Brain microvascular endothelial cell (primary cell): ENCODE measurements at regions not wholly inside any gene's neighbourhood (a gene's known extent, or its start where the extent isn't known, plus 50 kb on each side); places are given as distances from the start of the nearest gene placed in this dataset.

Experiments
- DNase-seq: peaks from one replicate; pipeline ENCODE4 v3.0.0-alpha.2; 2020
- H3K27ac ChIP-seq: fragments of 250-450 bp; sonication (Bioruptor Pico); 2 replicates; pipeline ENCODE4 v1.5.1; 2020; ENCODE audit warnings: mild to moderate bottlenecking, moderate library complexity
- H3K27me3 ChIP-seq: fragments of 250-450 bp; sonication (Bioruptor Pico); replicated peaks from 2 replicates; pipeline ENCODE4 v1.5.1; 2020; ENCODE audit warnings: mild to moderate bottlenecking
- H3K36me3 ChIP-seq: fragments of 250-450 bp; sonication (Bioruptor Pico); replicated peaks from 2 replicates; pipeline ENCODE4 v1.5.1; 2020; ENCODE audit warnings: mild to moderate bottlenecking
- H3K4me3 ChIP-seq: 2 replicates; pipeline ENCODE4 v1.5.1; 2011; ENCODE audit warnings: low read depth, mild to moderate bottlenecking, control low read depth, low read length, moderate library complexity
- in situ Hi-C: cut with HindIII; loops from 2 replicates; pipeline ENCODE4 v1.10.0; 2017; ENCODE audit warnings: low sequenced_read_pairs, low pct_ligation_motif_present
- TF ChIP-seq, protein P1 (sequence below): IDR thresholded peaks from 2 replicates; pipeline ENCODE4 v1.5.1; 2011; ENCODE audit warnings: low read depth, mild to moderate bottlenecking, moderate library complexity, low read length, control low read depth, inconsistent platforms; ENCODE audit errors: missing control alignments

DNA sequence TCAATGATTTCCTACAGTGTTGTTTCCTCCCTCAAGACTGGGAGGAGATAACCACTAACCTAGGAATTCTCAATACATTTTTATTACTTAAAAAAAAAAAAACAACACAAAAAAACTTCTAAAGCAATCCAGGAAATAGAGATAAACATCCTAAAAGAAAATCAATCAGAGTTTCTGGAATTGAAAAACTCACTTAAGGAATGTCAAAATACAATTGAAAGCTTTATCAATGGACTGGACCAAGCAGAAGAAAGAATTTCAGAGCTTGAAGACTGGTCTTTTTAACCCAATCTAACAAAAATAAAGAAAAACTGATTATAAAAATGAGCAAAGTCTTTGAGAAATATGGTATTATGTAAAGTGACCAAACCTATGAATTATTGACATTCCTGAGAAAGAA is 394.1 kb downstream of the XPNPEP1 start:
- DNase-seq, result no peak
- TF ChIP-seq, protein P1, sequence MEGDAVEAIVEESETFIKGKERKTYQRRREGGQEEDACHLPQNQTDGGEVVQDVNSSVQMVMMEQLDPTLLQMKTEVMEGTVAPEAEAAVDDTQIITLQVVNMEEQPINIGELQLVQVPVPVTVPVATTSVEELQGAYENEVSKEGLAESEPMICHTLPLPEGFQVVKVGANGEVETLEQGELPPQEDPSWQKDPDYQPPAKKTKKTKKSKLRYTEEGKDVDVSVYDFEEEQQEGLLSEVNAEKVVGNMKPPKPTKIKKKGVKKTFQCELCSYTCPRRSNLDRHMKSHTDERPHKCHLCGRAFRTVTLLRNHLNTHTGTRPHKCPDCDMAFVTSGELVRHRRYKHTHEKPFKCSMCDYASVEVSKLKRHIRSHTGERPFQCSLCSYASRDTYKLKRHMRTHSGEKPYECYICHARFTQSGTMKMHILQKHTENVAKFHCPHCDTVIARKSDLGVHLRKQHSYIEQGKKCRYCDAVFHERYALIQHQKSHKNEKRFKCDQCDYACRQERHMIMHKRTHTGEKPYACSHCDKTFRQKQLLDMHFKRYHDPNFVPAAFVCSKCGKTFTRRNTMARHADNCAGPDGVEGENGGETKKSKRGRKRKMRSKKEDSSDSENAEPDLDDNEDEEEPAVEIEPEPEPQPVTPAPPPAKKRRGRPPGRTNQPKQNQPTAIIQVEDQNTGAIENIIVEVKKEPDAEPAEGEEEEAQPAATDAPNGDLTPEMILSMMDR, result no peak
- H3K4me3 ChIP-seq, result no peak overlapping the region
- H3K27ac ChIP-seq, result no peak overlapping the region
- H3K27me3 ChIP-seq, result no peaks in the 10 kb centered on the region
- no peaks in the 10 kb centered on the region for H3K36me3 ChIP-seq
- in situ Hi-C loops, result no loop called here

DNA sequence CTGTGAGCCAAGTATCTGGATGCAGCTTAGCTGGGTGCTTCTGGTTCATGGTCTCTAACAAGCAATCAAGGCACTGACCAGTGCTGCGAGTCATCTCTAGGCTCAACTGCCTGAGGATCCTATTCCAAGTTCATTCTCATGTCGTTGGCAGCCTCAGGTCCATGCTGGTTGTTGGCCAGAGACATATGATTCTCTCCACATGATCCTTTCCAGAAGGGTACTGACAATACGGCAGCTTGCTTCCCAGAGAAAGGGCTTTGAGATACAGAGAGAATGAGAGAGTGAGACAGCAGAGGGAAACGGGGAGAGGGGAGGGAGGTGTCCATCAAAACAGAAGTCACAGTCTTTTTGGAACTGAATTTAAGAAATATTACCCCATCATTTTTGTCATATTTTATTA is 405.6 kb downstream of the XPNPEP1 start:
- H3K4me3 ChIP-seq, result no peak overlapping the region
- no peaks in the 10 kb centered on the region for H3K36me3 ChIP-seq
- H3K27me3 ChIP-seq, result no peaks in the 10 kb centered on the region
- H3K27ac ChIP-seq, result no peak overlapping the region
- in situ Hi-C loops, result no loop called here
- TF ChIP-seq, protein P1, result no peak
- DNase-seq, result no peak

DNA sequence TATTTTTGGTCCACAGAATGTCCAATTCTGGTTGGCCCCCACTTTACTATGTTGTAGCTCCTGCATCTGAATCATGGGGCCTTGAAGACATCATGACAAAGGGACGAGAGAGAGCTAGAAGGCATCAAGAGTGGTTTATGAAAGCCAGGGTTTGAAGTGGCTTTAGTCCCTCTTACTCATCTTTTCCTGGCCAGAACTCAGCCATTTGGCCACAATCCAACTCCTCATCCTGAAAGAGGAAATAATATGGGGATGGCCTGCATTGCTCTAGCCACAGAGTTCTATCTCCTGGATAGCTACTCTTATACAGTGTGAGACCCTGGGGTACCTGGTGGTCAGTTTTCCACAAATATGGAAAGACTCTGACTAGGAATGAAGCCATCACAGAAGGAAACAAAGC is 418.9 kb downstream of the XPNPEP1 start:
- H3K36me3 ChIP-seq, result no peaks in the 10 kb centered on the region
- H3K27ac ChIP-seq, result no peak overlapping the region
- no peak overlapping the region for H3K4me3 ChIP-seq
- in situ Hi-C loops, result no loop called here
- TF ChIP-seq, protein P1, result no peak
- DNase-seq, result no peak
- H3K27me3 ChIP-seq, result no peaks in the 10 kb centered on the region

DNA sequence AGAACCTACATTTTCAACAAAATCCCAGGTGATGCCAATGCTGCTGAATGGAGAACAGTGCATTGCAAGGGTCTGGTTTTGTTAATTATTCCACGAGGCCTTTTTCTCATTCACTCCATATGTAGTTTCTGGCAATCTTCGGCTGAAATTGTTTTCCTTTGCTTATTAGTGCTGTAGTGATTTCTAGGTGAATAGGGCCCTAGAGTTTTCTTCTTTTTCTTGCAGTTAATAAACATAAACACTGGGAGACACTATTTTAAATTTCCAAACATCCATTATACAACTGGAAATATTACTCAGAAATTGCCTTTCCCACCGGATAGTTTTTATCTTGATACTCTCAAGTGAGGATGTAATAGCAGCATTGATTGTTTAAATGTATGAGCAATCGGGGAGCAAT is 435.6 kb downstream of the XPNPEP1 start:
- in situ Hi-C loops, result no loop called here
- Histone ChIP-seq H3K36me3 (no peaks in the 10 kb centered on the region), H3K27me3 (no peaks in the 10 kb centered on the region), H3K4me3 (no peak overlapping the region), H3K27ac (no peak overlapping the region)
- DNase-seq, result no peak
- TF ChIP-seq, protein P1, result no peak

DNA sequence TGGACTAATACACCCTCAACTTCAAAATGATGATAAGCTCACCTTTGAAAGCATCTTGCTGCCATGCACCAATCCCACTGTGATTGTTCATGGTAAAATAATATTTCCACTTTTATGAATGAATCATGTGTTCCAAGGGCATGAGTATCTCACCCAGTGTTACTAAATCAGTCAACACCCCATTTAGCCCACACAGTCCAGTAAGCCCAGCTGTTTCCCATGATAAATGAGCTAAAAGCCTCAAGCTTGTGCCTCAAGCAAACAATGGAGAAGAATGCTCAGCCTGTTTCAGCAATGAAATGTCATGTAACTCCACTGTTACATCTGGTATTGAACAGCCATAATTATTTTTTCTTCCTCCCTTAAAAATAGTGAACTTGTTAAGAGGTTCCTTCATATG is 442.5 kb downstream of the XPNPEP1 start:
- TF ChIP-seq, protein P1, result no peak
- H3K27me3 ChIP-seq, result no peaks in the 10 kb centered on the region
- DNase-seq, result no peak

DNA sequence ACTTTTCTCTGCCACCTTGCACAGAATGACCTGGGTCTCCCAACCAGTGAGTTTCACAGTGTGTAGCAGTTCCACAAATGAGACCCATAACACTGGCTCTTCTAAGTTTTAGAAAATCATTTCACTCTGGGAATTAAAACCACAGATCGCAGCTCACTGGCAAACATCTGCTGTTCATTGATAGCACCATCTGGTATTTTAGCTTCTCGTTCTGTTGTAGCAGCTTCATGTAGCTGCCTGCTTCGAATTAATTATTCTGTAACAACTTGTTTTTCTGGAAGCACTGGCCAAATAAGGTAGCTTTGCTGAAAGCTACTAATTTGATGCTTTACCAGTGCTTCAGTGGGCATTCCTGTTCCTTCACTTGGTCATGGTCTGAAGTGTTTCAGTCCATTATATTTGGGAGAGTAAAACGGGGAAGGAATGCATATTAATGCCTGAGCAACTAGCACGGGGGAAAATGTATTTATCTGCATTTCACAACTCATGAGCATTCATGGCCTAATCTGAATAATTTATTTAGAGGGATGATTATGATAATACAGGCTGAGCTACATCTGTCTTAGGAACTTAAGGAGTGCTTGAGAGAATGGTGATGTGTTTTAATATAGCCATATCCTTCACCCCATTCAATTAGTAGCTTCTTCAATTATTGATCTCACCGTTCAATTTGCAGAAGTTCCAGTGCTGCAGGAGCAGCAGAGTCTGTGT is 447.4 kb downstream of the XPNPEP1 start:
- H3K27me3 ChIP-seq, result no peaks in the 10 kb centered on the region
- H3K36me3 ChIP-seq, result no peaks in the 10 kb centered on the region
- H3K4me3 ChIP-seq, result no peak overlapping the region
- no peak overlapping the region for H3K27ac ChIP-seq
- TF ChIP-seq, protein P1, result no peak
- DNase-seq, result no peak
- in situ Hi-C loops, result no loop called here

More for the DNA sequence above, 442.5 kb downstream of the XPNPEP1 start:
- Histone ChIP-seq H3K27ac (no peak overlapping the region), H3K4me3 (no peak overlapping the region), H3K36me3 (no peaks in the 10 kb centered on the region)
- in situ Hi-C loops, result no loop called here
